Hepatocyte (in vitro differentiated cells): ENCODE measurements at regions not wholly inside any gene's neighbourhood (a gene's known extent, or its start where the extent isn't known, plus 50 kb on each side); places are given as distances from the start of the nearest gene placed in this dataset.

ENCODE experiments used
- DNase-seq: peaks from one replicate; pipeline ENCODE4 v3.0.0-alpha.2; 2016; ENCODE audit warnings: low spot score
- H2AFZ ChIP-seq: fragments of 200-600 bp; sonication (generic); 2 replicates; pipeline ENCODE4 v1.6.0; 2016; ENCODE audit warnings: antibody characterized with exemption, mild to moderate bottlenecking
- H3K27ac ChIP-seq: fragments of 200-600 bp; sonication (generic); 2 replicates; pipeline ENCODE4 v1.5.1; 2016; ENCODE audit warnings: mild to moderate bottlenecking
- H3K27me3 ChIP-seq: fragments of 200-600 bp; sonication (generic); 2 replicates; pipeline ENCODE4 v1.6.1; 2016
- H3K36me3 ChIP-seq: fragments of 200-600 bp; sonication (generic); replicated peaks from 2 replicates; pipeline ENCODE4 v1.5.1; 2016; ENCODE audit warnings: low read depth; ENCODE audit not compliant: insufficient read depth
- H3K4me1 ChIP-seq: fragments of 200-600 bp; sonication (generic); 2 replicates; pipeline ENCODE4 v1.5.1; 2016; ENCODE audit warnings: mild to moderate bottlenecking, moderate library complexity; ENCODE audit not compliant: insufficient read depth
- H3K4me2 ChIP-seq: fragments of 200-600 bp; sonication (generic); 2 replicates; pipeline ENCODE4 v1.6.0; 2016
- H3K4me3 ChIP-seq: fragments of 200-600 bp; sonication (generic); 2 replicates; pipeline ENCODE4 v1.5.1; 2016; ENCODE audit warnings: mild to moderate bottlenecking
- H3K79me2 ChIP-seq: fragments of 200-600 bp; sonication (generic); 2 replicates; pipeline ENCODE4 v1.6.0; 2017; ENCODE audit warnings: mild to moderate bottlenecking
- H3K9me2 ChIP-seq: fragments of 200-600 bp; sonication (generic); replicated peaks from 2 replicates; pipeline ENCODE4 v1.6.0; 2017; ENCODE audit warnings: mild to moderate bottlenecking; ENCODE audit not compliant: insufficient read depth
- H3K9me3 ChIP-seq: fragments of 200-600 bp; sonication (generic); 2 replicates; pipeline ENCODE4 v1.5.1; 2016; ENCODE audit warnings: low read depth, mild to moderate bottlenecking
- H4K20me1 ChIP-seq: fragments of 200-600 bp; sonication (generic); 2 replicates; pipeline ENCODE4 v1.6.0; 2016; ENCODE audit warnings: mild to moderate bottlenecking; ENCODE audit not compliant: insufficient read depth, poor library complexity, severe bottlenecking
- CTCF ChIP-seq: fragments of 200-600 bp; sonication (generic); IDR thresholded peaks from 2 replicates; pipeline ENCODE4 v1.5.1; 2016; ENCODE audit warnings: antibody characterized with exemption, mild to moderate bottlenecking; ENCODE audit not compliant: poor library complexity
- EZH2 ChIP-seq: fragments of 200-600 bp; sonication (generic); IDR thresholded peaks from 2 replicates; pipeline ENCODE4 v1.6.1; 2016; ENCODE audit warnings: antibody characterized with exemption, mild to moderate bottlenecking, borderline replicate concordance
- EZH2phosphoT487 ChIP-seq: fragments of 200-600 bp; sonication (generic); IDR thresholded peaks from one replicate; pipeline ENCODE4 v1.6.1; 2018; ENCODE audit warnings: antibody characterized with exemption, mild to moderate bottlenecking, low read depth, moderate library complexity; ENCODE audit not compliant: unreplicated experiment, severe bottlenecking
- WGBS: methylation state at CpG from one replicate; pipeline ENCODE4 v1.1.6; 2016; ENCODE audit warnings: low lambda C conversion rate; ENCODE audit errors: missing lambda C conversion rate; 5-methylcytosine and 5-hydroxymethylcytosine counted together

- no peaks in the 10 kb centered on the region for H3K27me3 ChIP-seq
- 93% methylated on average over 21 of the region's 21 CpGs for WGBS
- H4K20me1 ChIP-seq = no peaks in the 10 kb centered on the region
- no peaks in the 10 kb centered on the region for H3K36me3 ChIP-seq
- H3K9me3 ChIP-seq = no peaks in the 10 kb centered on the region
- TF ChIP-seq CTCF = no peak
- TF ChIP-seq EZH2 = no peak
- TF ChIP-seq EZH2phosphoT487 = no peak
- no peaks in the 10 kb centered on the region for H3K4me1 ChIP-seq
- no peak overlapping the region for H2AFZ ChIP-seq
- no peaks in the 10 kb centered on the region for H3K9me2 ChIP-seq
- no peak for DNase-seq
- no peak overlapping the region for H3K4me3 ChIP-seq
- no peak overlapping the region for H3K4me2 ChIP-seq
- no peak overlapping the region for H3K27ac ChIP-seq
- no peaks in the 10 kb centered on the region for H3K79me2 ChIP-seq
These were observed 1584.8 kb upstream of the ACO1 start for GRCh38 chr9:30799527-30800101.

- H3K27ac ChIP-seq = no peak overlapping the region
- 96% methylated on average over 14 of the region's 14 CpGs for WGBS
- no peak for TF ChIP-seq CTCF
- no peak for TF ChIP-seq EZH2
- TF ChIP-seq EZH2phosphoT487 = no peak
- H3K79me2 ChIP-seq = no peaks in the 10 kb centered on the region
- H2AFZ ChIP-seq = no peak overlapping the region
- H3K27me3 ChIP-seq = no peaks in the 10 kb centered on the region
- H3K4me2 ChIP-seq = no peak overlapping the region
- DNase-seq = no peak
- H3K36me3 ChIP-seq = no peaks in the 10 kb centered on the region
- H3K4me1 ChIP-seq = no peaks in the 10 kb centered on the region
- no peaks in the 10 kb centered on the region for H4K20me1 ChIP-seq
- H3K4me3 ChIP-seq = no peak overlapping the region
- no peaks in the 10 kb centered on the region for H3K9me2 ChIP-seq
- no peaks in the 10 kb centered on the region for H3K9me3 ChIP-seq
These were observed 1584.0 kb upstream of the ACO1 start for GRCh38 chr9:30800421-30800820.

GRCh38 chr9:30812821-30813220 is 1571.6 kb upstream of the ACO1 start:
- Histone ChIP-seq H3K9me2 (no peaks in the 10 kb centered on the region), H3K36me3 (no peaks in the 10 kb centered on the region)

More at GRCh38 chr9:30812821-30813220, 1571.6 kb upstream of the ACO1 start:
- Histone ChIP-seq H2AFZ (no peak overlapping the region), H3K9me3 (no peaks in the 10 kb centered on the region), H3K79me2 (no peaks in the 10 kb centered on the region), H3K4me1 (no peaks in the 10 kb centered on the region), H3K4me3 (no peak overlapping the region), H3K27ac (no peak overlapping the region), H3K4me2 (no peak overlapping the region), H3K27me3 (no peaks in the 10 kb centered on the region), H4K20me1 (no peaks in the 10 kb centered on the region)
- DNase-seq = no peak
- TF ChIP-seq EZH2phosphoT487 (no peak), EZH2 (no peak), CTCF (no peak)
- WGBS = 78% methylated on average over 1 of the region's 1 CpG
